Left cardiac atrium (tissue), 4 donors: ENCODE measurements at regions not wholly inside any gene's neighbourhood (a gene's known extent, or its start where the extent isn't known, plus 50 kb on each side); places are given as distances from the start of the nearest gene placed in this dataset.

Experiments
- ATAC-seq, 2 donors: fragments of 200-7000 bp; cut with Tn5 transposase; one replicate each; pipeline ENCODE4 v1.9.1; 2020; ENCODE audit warnings: mild to moderate bottlenecking in 2 of 2, moderate library complexity in 2 of 2
- DNase-seq: peaks from one replicate; pipeline ENCODE4 v3.0.0-alpha.2; 2020
- intact Hi-C, 2 donors: fragments of 100-400 bp; cut with DNase I; formaldehyde crosslinking; loops; one replicate each; pipeline versions ENCODE4 v1.14.1 to v1.15.1; 2022 to 2023
- donor health status: DM: no; HTN: yes; CAD: no.
- donor health status: DM: no; HTN: yes; CAD: no; lungs with severe emphysema.
- donor health status: DM: yes; HTN: yes; CAD: no.
- donor health status: Dilated cardiomyopathy.

DNA sequence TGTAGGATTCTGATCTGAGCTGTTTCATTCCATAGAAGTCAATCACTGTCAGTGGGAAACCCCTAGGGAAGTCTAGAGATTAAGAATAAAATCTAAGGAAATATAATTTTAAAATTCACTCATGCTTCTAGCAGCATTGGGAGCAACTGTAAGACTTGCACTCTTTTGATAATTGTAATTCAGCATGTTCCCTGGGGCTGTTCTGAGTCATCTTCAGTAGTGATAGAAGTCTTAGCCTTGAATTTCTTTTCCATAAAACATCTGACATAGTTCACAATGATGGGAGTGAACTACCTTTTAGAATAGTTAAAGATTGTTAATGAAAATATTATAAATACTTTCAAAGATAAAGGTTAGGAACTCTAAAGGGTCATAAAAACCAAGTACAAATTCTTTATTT is 935.8 kb downstream of the DTWD2 start:
- no peak for ATAC-seq
- intact Hi-C loops, result no loop called here
- DNase-seq, result no peak

- ATAC-seq, result no peak
- intact Hi-C loops, result no loop called here
- no peak for DNase-seq
These were observed 944.2 kb downstream of the DTWD2 start for GRCh38 chr5:118044169-118044568.

- intact Hi-C loops, result no loop called here
- no peak for DNase-seq
- ATAC-seq, result no peak
These were observed 944.8 kb downstream of the DTWD2 start for GRCh38 chr5:118043531-118043930.

DNA sequence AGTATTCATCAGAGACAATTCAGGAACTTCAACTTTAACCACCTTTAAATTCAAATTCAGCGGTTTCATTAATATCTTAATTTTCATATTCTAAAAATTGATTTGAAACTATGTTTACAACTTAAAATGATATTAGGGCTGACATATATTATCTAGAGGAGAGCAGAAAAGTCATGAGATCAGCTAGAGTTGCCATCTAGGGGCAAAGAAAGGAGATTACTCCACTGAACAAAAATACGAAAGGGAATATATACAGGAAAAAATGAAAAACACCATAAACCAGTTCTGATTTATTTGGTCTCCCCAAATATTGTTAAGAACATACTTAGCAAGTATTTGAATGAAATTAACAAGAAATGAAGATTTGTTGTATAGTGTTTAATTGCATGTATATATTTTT is 946.3 kb downstream of the DTWD2 start:
- ATAC-seq (no peak), DNase-seq (no peak)
- intact Hi-C loops, result no loop called here

DNA sequence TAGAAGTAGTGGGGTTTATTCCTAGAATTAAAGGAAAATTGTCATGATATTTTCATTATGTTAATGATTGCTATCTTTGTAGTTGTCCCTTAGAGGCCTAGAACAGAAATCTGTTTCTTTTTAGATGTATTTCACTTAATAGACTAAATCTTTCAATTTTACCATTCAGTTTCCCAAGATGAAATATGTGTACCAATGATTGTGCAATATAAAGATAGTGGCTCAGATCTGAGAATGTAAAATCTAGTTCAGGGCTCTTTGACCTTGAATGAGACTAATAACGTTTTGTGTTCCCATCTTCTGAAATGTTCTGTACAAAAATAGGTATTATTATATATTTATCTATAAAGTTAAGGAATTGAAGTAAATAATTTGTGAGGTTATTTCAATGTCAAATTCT is 947.9 kb downstream of the DTWD2 start:
- intact Hi-C loops, result no loop called here
- DNase-seq, result no peak
- no peak for ATAC-seq

DNA sequence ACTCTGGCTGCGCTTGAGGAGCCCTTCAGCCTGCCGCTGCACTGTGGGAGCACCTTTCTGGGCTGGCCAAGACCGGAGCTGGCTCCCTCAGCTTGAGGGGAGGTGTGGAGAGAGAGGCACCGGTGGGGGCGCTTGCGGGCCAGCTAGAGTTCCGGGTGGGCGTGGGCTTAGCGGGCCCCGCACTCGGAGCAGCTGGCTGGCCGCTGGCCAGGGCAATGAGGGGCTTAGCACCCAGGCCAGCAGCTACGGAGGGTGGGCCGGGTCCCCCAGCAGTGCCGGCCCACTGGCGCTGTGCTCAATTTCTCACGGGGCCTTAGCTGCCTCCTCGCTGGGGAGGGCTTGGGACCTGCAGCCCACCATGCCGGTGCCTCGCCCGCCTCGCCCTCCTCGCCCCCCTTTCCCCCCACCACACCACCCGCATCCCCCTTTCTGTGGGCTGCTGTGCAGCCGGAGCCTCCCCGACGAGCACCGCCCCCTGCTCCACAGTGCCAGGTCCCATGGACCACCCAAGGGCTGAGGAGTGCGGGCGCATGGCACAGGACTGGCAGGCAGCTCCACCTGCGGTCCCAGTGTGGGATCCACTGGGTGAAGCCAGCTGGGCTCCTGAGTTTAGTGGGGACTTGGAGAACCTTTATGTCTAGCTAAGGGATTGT is 954.5 kb downstream of the DTWD2 start:
- no peak for DNase-seq
- ATAC-seq, result no peak
- intact Hi-C loops, result no loop called here

DNA sequence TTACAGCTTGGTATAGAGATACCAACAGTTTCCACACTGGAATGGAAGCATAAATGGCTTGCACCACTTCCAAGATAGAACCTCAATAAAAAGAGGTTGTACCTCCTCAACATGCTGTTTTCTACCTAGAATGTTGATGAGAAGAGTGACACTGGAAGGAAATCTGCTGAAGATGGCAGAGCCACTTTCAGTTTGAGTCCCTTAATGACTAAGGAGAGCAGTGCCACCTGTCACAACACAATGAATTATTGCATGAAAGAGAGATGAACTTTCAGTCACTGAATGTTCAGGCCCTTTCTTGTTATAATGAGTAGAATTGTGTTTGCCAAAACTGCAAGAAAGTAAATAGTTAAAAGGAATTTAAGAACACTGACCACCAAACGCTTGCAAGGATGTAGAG is 958.5 kb downstream of the DTWD2 start:
- DNase-seq (no peak), ATAC-seq (no peak)
- intact Hi-C loops, result no loop called here

- intact Hi-C loops, result no loop called here
- no peak for ATAC-seq
These were observed 966.3 kb downstream of the DTWD2 start for GRCh38 chr5:118022062-118022461.

GRCh38 chr5:118017536-118017935 is 970.8 kb downstream of the DTWD2 start:
- no peak for ATAC-seq
- intact Hi-C loops, result no loop called here
- DNase-seq, result no peak

More at GRCh38 chr5:118022062-118022461, 966.3 kb downstream of the DTWD2 start:
- DNase-seq, result no peak

GRCh38 chr5:118016396-118016795 is 972.0 kb downstream of the DTWD2 start:
- ATAC-seq (no peak), DNase-seq (no peak)
- intact Hi-C loops, result no loop called here

- intact Hi-C loops, result no loop called here
- DNase-seq (no peak), ATAC-seq (no peak)
These were observed 972.8 kb downstream of the DTWD2 start for GRCh38 chr5:118015511-118015910.

- no peak for DNase-seq
- ATAC-seq, result no peak
- intact Hi-C loops, result no loop called here
These were observed 978.5 kb downstream of the DTWD2 start for GRCh38 chr5:118009741-118010297.

- DNase-seq, result no peak
- intact Hi-C loops, result no loop called here
These were observed 979.6 kb downstream of the DTWD2 start for GRCh38 chr5:118008779-118009178.

GRCh38 chr5:118007262-118007661 is 981.1 kb downstream of the DTWD2 start:
- intact Hi-C loops, result no loop called here

More at GRCh38 chr5:118008779-118009178, 979.6 kb downstream of the DTWD2 start:
- no peak for ATAC-seq

GRCh38 chr5:118006219-118006618 is 982.1 kb downstream of the DTWD2 start:
- ATAC-seq (peak; percentile 68 to 93), DNase-seq (no peak)
- intact Hi-C loops, result no loop called here

More at GRCh38 chr5:118007262-118007661, 981.1 kb downstream of the DTWD2 start:
- ATAC-seq (no peak), DNase-seq (no peak)

DNA sequence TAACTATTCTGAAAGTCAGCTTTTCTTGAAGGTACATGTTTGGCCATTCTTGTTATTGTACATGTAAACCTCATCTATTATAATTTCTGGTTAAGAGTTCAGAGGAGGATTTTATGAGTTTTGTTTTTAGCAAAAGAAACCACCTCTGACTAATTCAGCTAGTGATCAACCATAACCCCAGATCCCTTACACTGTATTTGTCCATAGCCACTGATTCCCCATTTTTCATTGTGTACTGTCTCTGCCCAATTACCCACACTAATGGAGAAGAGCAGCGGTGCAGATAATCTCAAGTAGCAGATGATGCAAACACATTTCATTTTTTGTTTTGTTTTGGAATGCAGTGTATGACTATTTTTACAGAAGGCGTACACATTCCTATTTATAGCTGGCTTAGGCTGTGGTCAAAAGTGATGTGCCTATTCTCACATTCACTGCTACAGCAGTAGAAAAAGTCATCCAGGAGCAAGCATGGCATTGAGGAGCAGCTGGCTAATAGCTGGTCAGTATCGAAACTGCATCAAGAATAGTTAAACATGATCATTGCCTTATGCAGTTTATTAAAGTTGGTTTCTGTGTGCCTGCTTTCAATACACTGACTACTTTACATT is 988.3 kb downstream of the DTWD2 start:
- peak; percentile 46 to 50 for ATAC-seq
- no peak for DNase-seq
- intact Hi-C loops, result no loop called here

DNA sequence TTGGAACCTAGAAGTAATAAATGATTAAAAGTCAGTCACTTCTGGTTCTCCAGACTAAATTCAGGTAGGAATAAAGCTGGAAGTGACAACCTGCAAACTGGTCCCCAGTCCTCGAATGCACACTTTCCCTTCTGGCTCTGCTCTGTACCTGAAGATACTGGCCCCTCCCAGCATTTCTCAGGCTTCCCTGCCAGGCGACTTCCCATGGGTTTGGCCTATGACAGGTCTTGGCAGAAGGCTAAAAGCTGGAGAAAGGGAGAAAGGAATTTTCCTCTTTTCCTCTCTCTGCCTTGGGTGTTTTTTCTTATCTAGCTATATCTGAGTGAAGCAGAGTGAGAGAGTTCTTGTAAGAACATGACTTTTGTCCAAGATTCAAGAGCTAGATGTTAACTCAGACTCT is 1005.7 kb downstream of the DTWD2 start:
- no peak for DNase-seq
- no peak for ATAC-seq
- intact Hi-C loops, result no loop called here

- ATAC-seq (no peak), DNase-seq (no peak)
- intact Hi-C loops, result no loop called here
These were observed 1014.6 kb downstream of the DTWD2 start for GRCh38 chr5:117973785-117974184.

- ATAC-seq (no peak), DNase-seq (no peak)
- intact Hi-C loops, result no loop called here
These were observed 1032.5 kb downstream of the DTWD2 start for GRCh38 chr5:117955831-117956230.

GRCh38 chr5:117954331-117954730 is 1034.0 kb downstream of the DTWD2 start:
- ATAC-seq (no peak), DNase-seq (no peak)
- intact Hi-C loops, result no loop called here

- DNase-seq, result no peak
- intact Hi-C loops, result no loop called here
- no peak for ATAC-seq
These were observed 1035.1 kb downstream of the DTWD2 start for GRCh38 chr5:117953272-117953671.
